ENCODE measurements at regions not wholly inside any gene's neighbourhood (a gene's known extent, or its start where the extent isn't known, plus 50 kb on each side); places are given as distances from the start of the nearest gene placed in this dataset.

- Histone ChIP-seq H3K4me1 (no peaks in the 10 kb centered on the region), H3K27ac (no peak overlapping the region), H3K27me3 (no peaks in the 10 kb centered on the region), H3K4me3 (no peak overlapping the region), H3K36me3 (no peaks in the 10 kb centered on the region), H3K9me3 (no peaks in the 10 kb centered on the region)
- TF ChIP-seq POLR2AphosphoS5 (IDR thresholded peaks at IDR 0.05) (no peak), CTCF (IDR thresholded peaks at IDR 0.05) (no peak), EP300 (IDR thresholded peaks at IDR 0.05) (no peak), POLR2A (IDR thresholded peaks at IDR 0.05) (no peak)
- WGBS = 68% methylated on average over 1 of the region's 1 CpG
- DNase-seq (ENCODE audit: low spot score in 2 of 2) = no peak
These were observed 189.0 kb downstream of the SEC61B start for GRCh38 chr9:99411068-99411467.

GRCh38 chr9:99411479-99412115 lies 189.5 kb downstream of the SEC61B start:
- TF ChIP-seq EP300 (IDR thresholded peaks at IDR 0.05) (no peak), POLR2AphosphoS5 (IDR thresholded peaks at IDR 0.05) (no peak), CTCF (IDR thresholded peaks at IDR 0.05) (no peak), POLR2A (IDR thresholded peaks at IDR 0.05) (no peak)
- Histone ChIP-seq H3K27me3 (no peaks in the 10 kb centered on the region), H3K9me3 (no peaks in the 10 kb centered on the region), H3K4me1 (no peaks in the 10 kb centered on the region), H3K4me3 (no peak overlapping the region), H3K27ac (no peak overlapping the region), H3K36me3 (no peaks in the 10 kb centered on the region)
- no peak for DNase-seq (ENCODE audit: low spot score in 2 of 2)
- WGBS = 66% methylated on average over 8 of the region's 8 CpGs

GRCh38 chr9:99412606-99413005 lies 190.5 kb downstream of the SEC61B start:
- Histone ChIP-seq H3K27ac (no peak overlapping the region), H3K4me1 (no peaks in the 10 kb centered on the region), H3K36me3 (no peaks in the 10 kb centered on the region), H3K9me3 (no peaks in the 10 kb centered on the region), H3K27me3 (no peaks in the 10 kb centered on the region), H3K4me3 (no peak overlapping the region)
- TF ChIP-seq CTCF (IDR thresholded peaks at IDR 0.05) = no peak
- TF ChIP-seq EP300 (IDR thresholded peaks at IDR 0.05) = no peak
- no peak for TF ChIP-seq POLR2A (IDR thresholded peaks at IDR 0.05)
- TF ChIP-seq POLR2AphosphoS5 (IDR thresholded peaks at IDR 0.05) = no peak
- no peak for DNase-seq (ENCODE audit: low spot score in 2 of 2)

- Histone ChIP-seq H3K9me3 (no peaks in the 10 kb centered on the region), H3K27me3 (no peaks in the 10 kb centered on the region), H3K4me3 (no peak overlapping the region), H3K4me1 (no peaks in the 10 kb centered on the region), H3K27ac (no peak overlapping the region), H3K36me3 (no peaks in the 10 kb centered on the region)
- DNase-seq (ENCODE audit: low spot score in 2 of 2) = no peak
- WGBS = 76% methylated on average over 1 of the region's 1 CpG
- TF ChIP-seq POLR2AphosphoS5 (IDR thresholded peaks at IDR 0.05) (no peak), POLR2A (IDR thresholded peaks at IDR 0.05) (no peak), EP300 (IDR thresholded peaks at IDR 0.05) (no peak), CTCF (IDR thresholded peaks at IDR 0.05) (no peak)
These were observed 192.2 kb downstream of the SEC61B start for GRCh38 chr9:99414321-99414720.

GRCh38 chr9:99415606-99416005 lies 193.5 kb downstream of the SEC61B start:
- no peak for TF ChIP-seq CTCF (IDR thresholded peaks at IDR 0.05)
- TF ChIP-seq POLR2AphosphoS5 (IDR thresholded peaks at IDR 0.05) = no peak
- TF ChIP-seq POLR2A (IDR thresholded peaks at IDR 0.05) = no peak
- TF ChIP-seq EP300 (IDR thresholded peaks at IDR 0.05) = no peak
- Histone ChIP-seq H3K27me3 (no peaks in the 10 kb centered on the region), H3K4me1 (no peaks in the 10 kb centered on the region), H3K27ac (no peak overlapping the region), H3K9me3 (no peaks in the 10 kb centered on the region), H3K36me3 (no peaks in the 10 kb centered on the region), H3K4me3 (no peak overlapping the region)
- 83% methylated on average over 4 of the region's 4 CpGs for WGBS
- no peak for DNase-seq (ENCODE audit: low spot score in 2 of 2)
